ENCODE measurements at regions not wholly inside any gene's neighbourhood (a gene's known extent, or its start where the extent isn't known, plus 50 kb on each side); places are given as distances from the start of the nearest gene placed in this dataset.
A peak's percentile ranks its signal among the peaks of the same experiment; 100 is the strongest.

- in situ Hi-C loops (cut with MboI; ENCODE audit: low sequenced_read_pairs, unreplicated experiment), result loop anchor here (5.0 to 10.0 kb wide), 3 partner anchors 116 to 209 kb away; no protein-coding TSS in a partner anchor
Measured at GRCh38 chr7:38105874-38106483, 72.1 kb upstream of the STARD3NL start.

GRCh38 chr7:38107486-38107893 lies 70.6 kb upstream of the STARD3NL start:
- in situ Hi-C loops (cut with MboI; ENCODE audit: low sequenced_read_pairs, unreplicated experiment), result loop anchor here (5.0 to 10.0 kb wide), 3 partner anchors 115 to 207 kb away; no protein-coding TSS in a partner anchor
- peak; percentile 48 for DNase-seq (ENCODE audit: low spot score)
- TF ChIP-seq CTCF (IDR thresholded peaks at IDR 0.05; ENCODE audit: borderline replicate concordance, control extremely low read depth, extremely low read depth, insufficient read depth, missing control alignments), result peak; percentile 79

More at GRCh38 chr7:38105874-38106483, 72.1 kb upstream of the STARD3NL start:
- peak; percentile 44 for DNase-seq (ENCODE audit: low spot score)
- TF ChIP-seq CTCF (IDR thresholded peaks at IDR 0.05; ENCODE audit: borderline replicate concordance, control extremely low read depth, extremely low read depth, insufficient read depth, missing control alignments), result peak; percentile 44

GRCh38 chr7:38112075-38112474 lies 66.0 kb upstream of the STARD3NL start:
- in situ Hi-C loops (cut with MboI; ENCODE audit: low sequenced_read_pairs, unreplicated experiment), result no loop called here
- DNase-seq (ENCODE audit: low spot score), result no peak
- no peak for TF ChIP-seq CTCF (IDR thresholded peaks at IDR 0.05; ENCODE audit: borderline replicate concordance, control extremely low read depth, extremely low read depth, insufficient read depth, missing control alignments)

- TF ChIP-seq CTCF (IDR thresholded peaks at IDR 0.05; ENCODE audit: borderline replicate concordance, control extremely low read depth, extremely low read depth, insufficient read depth, missing control alignments), result no peak
- no peak for DNase-seq (ENCODE audit: low spot score)
- in situ Hi-C loops (cut with MboI; ENCODE audit: low sequenced_read_pairs, unreplicated experiment), result no loop called here
Measured at GRCh38 chr7:38120076-38120475, 58.0 kb upstream of the STARD3NL start.

- no peak for DNase-seq (ENCODE audit: low spot score)
- TF ChIP-seq CTCF (IDR thresholded peaks at IDR 0.05; ENCODE audit: borderline replicate concordance, control extremely low read depth, extremely low read depth, insufficient read depth, missing control alignments), result no peak
- in situ Hi-C loops (cut with MboI; ENCODE audit: low sequenced_read_pairs, unreplicated experiment), result no loop called here
Measured at GRCh38 chr7:38122501-38122900, 55.5 kb upstream of the STARD3NL start.

GRCh38 chr7:38123494-38123893 lies 54.6 kb upstream of the STARD3NL start:
- no peak for DNase-seq (ENCODE audit: low spot score)

More at GRCh38 chr7:38123494-38123893, 54.6 kb upstream of the STARD3NL start:
- TF ChIP-seq CTCF (IDR thresholded peaks at IDR 0.05; ENCODE audit: borderline replicate concordance, control extremely low read depth, extremely low read depth, insufficient read depth, missing control alignments), result no peak
- in situ Hi-C loops (cut with MboI; ENCODE audit: low sequenced_read_pairs, unreplicated experiment), result no loop called here

Data from GM13976 (cell line).